Effector CD4-positive, alpha-beta T cell (primary cell): ENCODE measurements at regions not wholly inside any gene's neighbourhood (a gene's known extent, or its start where the extent isn't known, plus 50 kb on each side); places are given as distances from the start of the nearest gene placed in this dataset.

Experiments used
- DNase-seq: peaks from one replicate; pipeline ENCODE4 v3.0.0-alpha.2; 2020

- no peak for DNase-seq
These were observed 103.1 kb upstream of the CDH11 start for GRCh38 chr16:65224994-65225393.

DNA sequence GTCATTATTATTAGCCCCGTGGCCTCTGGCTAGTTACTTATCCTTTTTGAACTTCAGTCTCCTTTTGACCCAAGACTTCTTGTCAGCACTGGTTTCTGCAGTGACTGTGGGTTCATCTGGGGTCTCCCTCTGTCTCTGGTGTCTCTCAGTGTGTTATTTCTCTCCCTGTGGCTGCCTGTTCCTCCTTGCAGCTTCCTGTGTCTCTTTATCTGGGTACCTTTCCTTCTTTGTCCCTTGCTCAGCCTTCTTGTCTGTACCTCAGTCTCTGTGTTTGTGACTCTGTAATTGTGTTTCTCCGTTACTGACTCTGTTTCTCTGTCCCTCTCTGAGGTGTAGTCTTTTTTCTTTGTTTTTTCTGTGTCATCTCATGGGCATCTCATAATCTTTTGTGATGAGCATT is 102.6 kb upstream of the CDH11 start:
- DNase-seq, result no peak

GRCh38 chr16:65223335-65223734 is 101.5 kb upstream of the CDH11 start:
- DNase-seq, result no peak

DNA sequence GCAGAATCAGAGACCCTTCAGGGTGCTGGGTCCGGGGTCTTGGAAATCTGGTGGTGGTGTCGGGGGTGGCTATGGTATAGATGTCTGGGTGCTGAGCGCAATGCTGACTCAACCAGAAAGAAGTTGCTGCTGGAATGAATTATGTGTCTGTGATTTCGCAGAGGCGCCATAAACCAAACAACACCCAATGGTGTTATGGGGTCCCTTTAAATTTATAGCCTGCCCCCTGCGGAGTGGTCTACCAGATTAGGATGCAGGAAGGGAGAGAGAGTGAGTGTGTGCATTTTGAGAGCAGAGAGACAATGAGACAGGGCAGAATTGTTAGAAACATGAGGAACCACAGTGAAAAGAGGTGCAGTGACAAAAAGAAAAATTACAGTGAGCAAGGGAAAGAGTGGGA is 100.7 kb upstream of the CDH11 start:
- no peak for DNase-seq

DNA sequence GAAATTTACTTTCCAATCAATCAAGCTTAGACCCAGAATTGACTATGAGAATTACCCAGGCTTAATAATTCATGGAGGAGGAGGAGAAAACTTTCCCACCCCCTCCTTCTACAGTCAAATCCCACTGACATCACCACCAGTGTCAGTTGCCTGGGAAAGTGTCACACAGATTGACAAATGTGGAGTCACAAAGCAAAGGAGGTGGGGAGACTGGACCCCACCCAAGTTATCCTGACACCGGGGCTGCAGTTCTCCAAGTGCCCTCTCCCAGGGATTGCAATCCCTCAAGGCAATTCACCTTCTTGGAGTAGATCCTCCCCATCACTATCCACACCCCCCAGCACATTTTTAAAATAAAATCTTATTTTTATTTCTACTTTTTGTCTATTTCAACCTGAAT is 100.2 kb upstream of the CDH11 start:
- no peak for DNase-seq

DNA sequence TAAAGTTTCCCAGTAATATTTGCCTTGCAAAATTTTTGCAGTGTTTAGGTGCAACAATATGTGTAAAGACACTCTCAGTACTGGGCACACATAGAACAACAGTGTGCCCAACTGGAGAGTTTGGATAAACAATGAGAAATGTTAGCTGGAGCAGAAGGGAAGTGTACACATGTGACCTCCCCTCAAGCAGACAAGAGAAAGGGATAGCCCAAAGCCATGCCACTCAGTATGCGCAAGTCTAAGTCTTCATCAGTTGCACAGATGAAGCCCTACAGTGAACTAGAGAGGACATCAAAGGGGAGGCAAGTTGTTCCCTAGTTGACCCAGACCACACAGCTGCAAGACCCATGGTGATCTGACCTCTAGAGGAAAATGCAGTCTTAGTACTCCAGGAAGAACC is 97.9 kb upstream of the CDH11 start:
- DNase-seq, result no peak

GRCh38 chr16:65218348-65218747 is 96.5 kb upstream of the CDH11 start:
- DNase-seq, result no peak

DNA sequence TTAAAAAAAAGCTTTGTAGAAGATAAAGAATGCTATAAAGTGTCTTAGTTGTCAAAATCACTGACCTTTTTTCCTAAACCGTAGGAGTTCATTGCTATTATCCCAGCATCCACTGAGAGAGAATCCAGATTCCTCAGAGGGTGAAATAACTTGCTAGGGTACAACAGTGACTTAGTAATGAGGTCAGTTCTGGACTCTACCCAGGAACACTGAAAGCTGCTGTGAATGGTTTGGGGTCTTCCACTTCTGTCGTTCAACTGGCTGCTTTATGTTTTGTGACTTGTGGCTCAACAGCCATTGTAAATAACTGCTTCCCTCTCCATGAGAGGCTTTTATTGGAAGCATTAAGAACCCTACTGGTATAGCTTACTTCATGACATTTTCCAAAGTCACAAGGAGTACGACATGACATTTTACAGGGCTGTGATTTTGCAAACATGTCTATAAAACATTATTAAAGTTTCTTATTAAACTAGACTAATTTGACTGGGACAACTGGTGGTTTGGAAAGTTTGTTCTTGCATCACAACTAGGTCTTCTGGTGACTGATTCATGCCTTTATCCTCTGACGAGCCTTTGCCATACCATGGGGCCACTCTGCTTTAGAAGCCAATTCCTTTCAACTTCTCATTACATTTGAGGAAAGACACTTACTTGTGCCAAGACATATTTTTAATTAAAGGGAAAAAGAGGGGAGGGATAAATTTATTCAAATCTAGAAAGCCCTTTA is 92.2 kb upstream of the CDH11 start:
- no peak for DNase-seq

- DNase-seq, result no peak
These were observed 90.9 kb upstream of the CDH11 start for GRCh38 chr16:65212791-65213190.

DNA sequence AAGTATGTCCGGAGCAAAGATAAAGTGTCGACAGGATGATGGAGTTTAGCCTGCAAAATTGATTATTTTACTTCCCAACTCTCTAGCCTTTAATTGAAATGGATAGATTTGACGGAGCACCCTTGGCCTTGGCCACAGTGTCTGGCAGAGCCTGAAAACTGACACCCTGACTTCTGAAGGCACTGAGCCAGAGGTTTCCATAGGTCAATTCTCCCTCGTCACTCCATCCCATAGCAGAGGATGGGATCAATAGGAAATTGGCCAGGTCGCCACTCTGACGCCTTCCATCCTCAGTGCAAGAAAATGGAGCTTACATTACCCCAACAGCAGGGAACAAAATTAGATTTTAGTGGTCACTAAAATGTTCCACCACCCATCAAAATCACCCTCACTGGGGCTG is 90.4 kb upstream of the CDH11 start:
- DNase-seq, result no peak

- no peak for DNase-seq
These were observed 80.6 kb upstream of the CDH11 start for GRCh38 chr16:65202461-65202860.

GRCh38 chr16:65201511-65201910 is 79.6 kb upstream of the CDH11 start:
- no peak for DNase-seq

- no peak for DNase-seq
These were observed 79.0 kb upstream of the CDH11 start for GRCh38 chr16:65200857-65201256.

GRCh38 chr16:65200156-65200773 is 78.4 kb upstream of the CDH11 start:
- no peak for DNase-seq

DNA sequence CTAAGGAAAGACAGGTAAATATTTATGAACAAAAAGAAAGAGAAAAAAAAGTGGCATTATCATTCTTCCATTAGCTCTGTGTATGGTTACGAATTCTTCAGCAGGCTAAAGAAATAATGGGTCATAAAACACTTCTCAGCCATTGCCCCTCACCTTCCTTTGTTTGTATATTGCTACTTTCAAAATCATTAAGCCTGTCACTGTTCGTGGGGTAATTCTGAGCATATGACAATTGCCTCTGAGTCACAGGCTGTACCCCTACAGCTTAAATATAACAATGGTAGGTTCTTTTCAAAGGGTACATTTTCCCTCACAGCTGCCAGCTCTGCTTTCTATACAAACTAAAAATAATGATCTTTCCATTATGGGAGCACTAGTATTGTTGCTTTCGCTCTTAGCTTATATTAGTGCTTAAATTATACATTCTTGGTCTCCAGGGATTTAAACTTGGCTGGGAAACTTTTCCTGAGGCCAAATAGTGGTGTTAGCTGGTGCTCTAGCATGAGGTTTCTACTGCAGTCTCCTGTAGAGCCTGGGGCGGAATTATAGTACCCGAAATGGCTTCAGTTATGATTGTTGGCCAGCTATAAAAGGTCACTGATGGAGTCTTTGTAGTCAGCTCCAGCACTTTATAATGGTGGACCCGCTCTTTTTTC is 74.7 kb upstream of the CDH11 start:
- DNase-seq, result no peak

- no peak for DNase-seq
These were observed 74.1 kb upstream of the CDH11 start for GRCh38 chr16:65195998-65196397.

DNA sequence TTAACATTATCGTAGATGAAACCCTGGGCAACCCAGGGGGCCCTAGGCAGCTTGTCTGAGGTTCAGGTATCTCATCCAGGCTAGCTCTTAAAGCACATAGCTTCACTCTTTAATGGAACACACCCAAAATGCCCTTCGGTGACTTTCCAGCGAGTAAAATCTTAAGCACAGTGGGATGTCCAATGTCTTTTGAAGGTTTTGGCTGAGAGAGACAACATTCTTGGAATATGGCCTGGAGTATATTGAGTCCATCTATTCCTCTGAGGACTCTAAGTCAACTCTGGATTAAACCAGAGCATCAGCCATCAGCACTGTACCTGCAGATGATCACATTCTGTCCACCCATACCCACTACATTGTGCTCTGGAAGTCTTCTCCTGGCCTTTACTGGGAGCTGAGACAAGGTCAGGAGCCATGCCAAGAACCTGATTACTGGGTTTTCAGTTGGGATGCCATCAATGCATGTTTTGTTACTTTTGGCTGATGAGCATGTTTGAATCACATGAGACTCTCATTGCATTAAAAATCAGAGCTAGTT is 63.4 kb upstream of the CDH11 start:
- DNase-seq, result no peak

- DNase-seq, result no peak
These were observed 59.3 kb upstream of the CDH11 start for GRCh38 chr16:65181071-65181561.

GRCh38 chr16:65178151-65178550 is 56.3 kb upstream of the CDH11 start:
- DNase-seq, result no peak

GRCh38 chr16:65176603-65177002 is 54.7 kb upstream of the CDH11 start:
- DNase-seq, result no peak

DNA sequence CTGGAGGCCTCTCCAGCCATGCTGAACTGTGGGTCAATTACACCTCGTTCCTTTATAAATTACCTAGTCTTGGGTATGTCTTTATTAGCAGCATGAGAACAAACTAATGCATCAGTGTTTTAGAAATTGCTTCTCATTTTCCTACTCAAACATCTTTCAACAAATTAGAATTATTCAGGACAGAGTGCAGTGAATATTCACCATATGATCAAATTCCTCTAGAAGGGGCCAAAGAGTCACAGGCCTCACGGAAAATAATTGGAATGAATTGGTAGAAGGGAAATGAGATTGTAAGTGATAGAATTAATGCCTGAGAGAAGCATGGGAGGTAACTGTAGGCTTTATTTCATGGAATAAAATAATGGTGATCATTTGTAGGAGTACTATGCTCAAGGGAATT is 50.5 kb upstream of the CDH11 start:
- no peak for DNase-seq
